RWPE2 (cell line): ENCODE measurements at regions not wholly inside any gene's neighbourhood (a gene's known extent, or its start where the extent isn't known, plus 50 kb on each side); places are given as distances from the start of the nearest gene placed in this dataset.
"Not testable (repeated sequence)": the region's sequence is repeated elsewhere in the genome, so short reads cannot be mapped to it uniquely, and the experiment has no call there.

Source experiments
- ATAC-seq: fragments of 200-7000 bp; cut with Tn5 transposase; 3 replicates; pipeline ENCODE4 v1.9.1; 2021; ENCODE audit warnings: low read depth
- DNase-seq: peaks from one replicate; pipeline ENCODE4 v3.0.0-alpha.2; 2020; ENCODE audit warnings: low spot score
- H3K27ac ChIP-seq: fragments of 450-650 bp; 2 replicates; pipeline ENCODE4 v1.5.1; 2017; ENCODE audit warnings: mild to moderate bottlenecking; ENCODE audit not compliant: poor library complexity, severe bottlenecking
- H3K27me3 ChIP-seq: fragments of 250-450 bp; sonication (Bioruptor Pico); 2 replicates; pipeline ENCODE4 v1.5.1; 2021; ENCODE audit warnings: mild to moderate bottlenecking, moderate library complexity; ENCODE audit not compliant: insufficient read depth, poor library complexity, severe bottlenecking
- H3K36me3 ChIP-seq: fragments of 250-450 bp; sonication (Bioruptor Pico); 2 replicates; pipeline ENCODE4 v1.5.1; 2020; ENCODE audit warnings: low read depth, mild to moderate bottlenecking, moderate library complexity
- H3K4me1 ChIP-seq: fragments of 250-450 bp; sonication (Bioruptor Pico); 2 replicates; pipeline ENCODE4 v1.5.1; 2021; ENCODE audit warnings: mild to moderate bottlenecking, moderate library complexity; ENCODE audit not compliant: insufficient read depth, poor library complexity, severe bottlenecking
- H3K4me3 ChIP-seq: fragments of 250-450 bp; sonication (Bioruptor Pico); 2 replicates; pipeline ENCODE4 v1.5.1; 2021; ENCODE audit warnings: mild to moderate bottlenecking, moderate library complexity; ENCODE audit not compliant: severe bottlenecking
- H3K9me3 ChIP-seq: fragments of 250-450 bp; sonication (Bioruptor Pico); 2 replicates; pipeline ENCODE4 v1.5.1; 2021; ENCODE audit warnings: mild to moderate bottlenecking, moderate library complexity; ENCODE audit not compliant: severe bottlenecking

DNA sequence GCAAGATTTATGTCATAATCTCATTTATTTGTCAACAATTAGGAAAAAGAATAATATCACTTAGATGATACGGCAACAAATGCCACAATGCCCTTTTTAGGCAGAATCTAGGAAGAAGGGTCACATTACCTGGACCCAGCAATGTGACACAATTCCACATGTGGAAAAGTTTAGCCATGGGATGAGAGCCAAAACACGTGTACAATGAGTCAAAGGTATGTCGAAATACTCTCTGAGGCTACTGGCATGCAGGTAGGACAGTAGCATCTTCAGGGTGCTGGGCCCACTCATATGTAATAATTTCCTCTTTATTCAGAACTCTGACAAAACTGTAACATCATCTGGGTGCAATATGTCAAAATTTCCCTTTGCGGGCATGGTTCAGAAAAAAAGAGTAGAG, 175.7 kb upstream of the BPY2C start:
- not testable (repeated sequence) for H3K27me3 ChIP-seq, DNase-seq, H3K36me3 ChIP-seq, H3K9me3 ChIP-seq, H3K4me1 ChIP-seq, H3K27ac ChIP-seq, H3K4me3 ChIP-seq
- ATAC-seq, result peak; percentile 85

DNA sequence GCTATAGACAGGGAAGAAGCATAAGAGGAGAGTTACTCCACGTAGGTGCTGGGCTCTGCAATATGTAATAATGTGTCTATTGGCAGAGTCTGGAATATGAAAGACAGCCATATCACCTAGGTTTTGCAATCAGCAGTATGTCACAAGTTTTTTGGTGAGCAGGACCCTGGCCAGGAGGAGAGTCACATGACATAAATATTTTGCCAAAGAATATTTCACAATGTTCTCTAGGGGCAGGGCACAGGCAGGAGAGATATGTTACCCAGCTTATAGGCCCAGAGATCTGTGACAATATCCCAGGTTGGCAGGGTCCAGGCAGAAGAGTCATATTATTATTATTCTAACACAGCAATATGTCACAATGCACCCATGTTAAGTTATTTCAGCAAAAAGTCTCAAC, 165.0 kb upstream of the BPY2C start:
- 0 out of 3 replicates have a peak, but pooled peaks have one; percentile 27 for ATAC-seq
- not testable (repeated sequence) for H3K36me3 ChIP-seq, H3K9me3 ChIP-seq, DNase-seq, H3K27ac ChIP-seq, H3K4me3 ChIP-seq, H3K4me1 ChIP-seq, H3K27me3 ChIP-seq

DNA sequence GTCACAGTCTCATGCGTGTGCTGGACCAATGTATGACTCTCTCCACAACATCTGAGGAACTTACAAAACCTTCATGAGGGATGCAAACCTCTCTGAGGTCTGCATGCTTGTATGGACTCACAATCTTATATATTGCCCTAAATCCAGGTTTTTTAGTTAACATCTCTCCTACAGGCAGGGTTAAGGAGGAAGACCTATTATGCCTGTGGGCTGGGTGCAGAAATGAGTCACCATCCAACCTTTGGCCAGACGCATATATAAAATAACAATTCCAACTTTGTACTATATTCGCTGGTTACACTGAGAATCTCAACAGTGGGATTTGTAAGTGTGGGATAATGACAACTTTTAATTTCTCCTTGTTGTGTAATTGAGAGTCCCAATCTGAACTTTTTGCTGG, 160.2 kb upstream of the BPY2C start:
- not testable (repeated sequence) for DNase-seq, H3K27me3 ChIP-seq, H3K4me3 ChIP-seq, H3K4me1 ChIP-seq, H3K9me3 ChIP-seq, H3K27ac ChIP-seq, H3K36me3 ChIP-seq
- peak; percentile 39; the same call in 1 of the 3 replicates for ATAC-seq

DNA sequence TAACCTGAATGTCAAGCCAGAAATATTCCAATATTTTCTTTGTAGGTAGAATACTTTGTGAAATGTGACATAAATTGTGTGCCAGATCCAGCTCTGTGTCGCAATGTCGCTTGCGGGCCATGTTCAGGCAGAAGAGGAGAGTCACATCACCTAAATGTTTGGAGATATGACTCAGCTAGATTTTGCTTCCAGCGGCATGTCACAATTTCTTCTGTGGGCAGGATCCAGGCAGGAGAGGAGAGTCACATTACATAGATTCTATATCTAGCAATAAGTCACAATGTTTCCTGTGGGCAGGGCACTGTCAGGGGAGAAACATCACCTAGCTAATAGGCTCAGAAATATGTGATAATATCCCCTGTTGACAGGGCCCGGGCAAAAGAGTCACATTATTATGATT, 159.6 kb upstream of the BPY2C start:
- H3K4me1 ChIP-seq, H3K9me3 ChIP-seq, H3K27me3 ChIP-seq, DNase-seq, H3K4me3 ChIP-seq, H3K27ac ChIP-seq, H3K36me3 ChIP-seq: not testable (repeated sequence)
- ATAC-seq, result peak; percentile 59

DNA sequence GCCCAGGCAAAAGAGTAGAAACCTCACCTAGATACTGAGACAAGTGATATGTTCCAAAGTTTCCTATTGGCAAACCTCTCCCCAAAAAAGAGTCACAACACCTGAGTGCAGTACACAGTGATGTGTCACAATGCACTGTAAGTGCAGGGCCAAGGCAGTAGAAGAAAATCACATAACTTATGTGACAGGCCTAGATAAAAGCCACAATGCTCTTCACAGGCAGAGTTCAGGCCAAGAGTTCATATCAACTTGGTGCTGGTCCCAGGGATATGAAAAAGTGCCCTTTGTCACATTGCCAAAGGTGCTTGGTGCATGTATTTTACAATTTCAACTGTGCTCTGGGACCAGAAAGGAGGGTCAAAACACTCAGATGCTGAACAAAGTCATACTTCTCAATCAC, 155.5 kb upstream of the BPY2C start:
- not testable (repeated sequence) for ATAC-seq, H3K27ac ChIP-seq, H3K27me3 ChIP-seq, H3K4me3 ChIP-seq, H3K36me3 ChIP-seq, H3K9me3 ChIP-seq, H3K4me1 ChIP-seq, DNase-seq
